IMR-90 (cell line): ENCODE measurements at regions not wholly inside any gene's neighbourhood (a gene's known extent, or its start where the extent isn't known, plus 50 kb on each side); places are given as distances from the start of the nearest gene placed in this dataset.
A peak's percentile ranks its signal among the peaks of the same experiment; 100 is the strongest.

ENCODE experiments used
- ATAC-seq: fragments of 200-7000 bp; cut with Tn5 transposase; 2 replicates; pipeline ENCODE4 v1.9.1; 2020; ENCODE audit warnings: low read depth, mild to moderate bottlenecking, moderate library complexity
- BruUV-seq: library from RNA; stranded (reverse); fragments of 400-500 nt; replicated peaks from 2 replicates; lab custom pipeline; 2021; lab: Mats Ljungman, UMichigan
- CTCF ChIA-PET: fragments of 300-600 bp; formaldehyde crosslinking; extraction: SDS; loops from one replicate; lab custom pipeline; 2021; ENCODE audit warnings: antibody characterized with exemption; lab: Yijun Ruan, JAX
- POLR2A ChIA-PET: fragments of 300-600 bp; sonication (Branson Sonifier 250); formaldehyde crosslinking; loops from one replicate; lab custom pipeline; 2022; ENCODE audit warnings: antibody characterized with exemption; ENCODE audit not compliant: unreplicated experiment; lab: Charles Lee
- DNase-seq: peaks from one replicate; pipeline ENCODE4 v3.0.0; 2013
- H2AFZ ChIP-seq: replicated peaks from 2 replicates; pipeline ENCODE3; 2013; ENCODE audit warnings: low read length, mild to moderate bottlenecking; ENCODE audit not compliant: poor library complexity
- H2AK5ac ChIP-seq: 2 replicates; pipeline ENCODE4 v1.6.1; 2013; ENCODE audit warnings: low read depth, low read length, inconsistent platforms
- H2AK9ac ChIP-seq: replicated peaks from 2 replicates; pipeline ENCODE3; 2013; ENCODE audit warnings: mild to moderate bottlenecking, low read depth, low read length, moderate library complexity; ENCODE audit not compliant: poor library complexity
- H2BK120ac ChIP-seq: 2 replicates; pipeline ENCODE4 v1.6.1; 2013; ENCODE audit warnings: low read depth, low read length, inconsistent platforms
- H2BK15ac ChIP-seq: 3 replicates; pipeline ENCODE4 v1.6.1; 2013; ENCODE audit warnings: low read depth, low read length, inconsistent platforms
- H2BK20ac ChIP-seq: 2 replicates; pipeline ENCODE4 v1.6.1; 2013; ENCODE audit warnings: low read depth, mild to moderate bottlenecking, inconsistent platforms, low read length, moderate library complexity
- H2BK5ac ChIP-seq: 2 replicates; pipeline ENCODE4 v1.6.1; 2013; ENCODE audit warnings: mild to moderate bottlenecking, low read depth, low read length, inconsistent platforms; ENCODE audit not compliant: poor library complexity, severe bottlenecking
- H3K14ac ChIP-seq: replicated peaks from 2 replicates; pipeline ENCODE4 v1.6.1; 2013; ENCODE audit warnings: low read depth, low read length, inconsistent platforms
- H3K18ac ChIP-seq: 2 replicates; pipeline ENCODE4 v1.6.1; 2013; ENCODE audit warnings: low read depth, low read length, control low read depth
- H3K23ac ChIP-seq: 2 replicates; pipeline ENCODE4 v1.6.1; 2013; ENCODE audit warnings: low read depth, low read length, inconsistent platforms
- H3K27ac ChIP-seq: 2 replicates; pipeline ENCODE4 v1.5.1; 2013; ENCODE audit warnings: mild to moderate bottlenecking, control low read depth, low read length; ENCODE audit not compliant: insufficient read depth
- H3K27me3 ChIP-seq: 2 replicates; pipeline ENCODE4 v1.6.1; 2013; ENCODE audit warnings: low read length; ENCODE audit not compliant: control insufficient read depth, insufficient read depth
- H3K36me3 ChIP-seq: 2 replicates; pipeline ENCODE4 v1.6.1; 2013; ENCODE audit warnings: low read length, mixed read lengths; ENCODE audit not compliant: control insufficient read depth, insufficient read depth
- H3K4ac ChIP-seq: 2 replicates; pipeline ENCODE4 v1.6.1; 2013; ENCODE audit warnings: low read depth, low read length, inconsistent platforms
- H3K4me1 ChIP-seq: 2 replicates; pipeline ENCODE4 v1.6.1; 2013; ENCODE audit warnings: low read length, mixed read lengths; ENCODE audit not compliant: control insufficient read depth, insufficient read depth
- H3K4me2 ChIP-seq: 2 replicates; pipeline ENCODE4 v1.6.1; 2013; ENCODE audit warnings: low read depth, mild to moderate bottlenecking, control low read depth, low read length, moderate library complexity
- H3K4me3 ChIP-seq: 2 replicates; pipeline ENCODE4 v1.5.1; 2013; ENCODE audit warnings: low read depth, mild to moderate bottlenecking, control low read depth, low read length, moderate library complexity; ENCODE audit not compliant: insufficient read depth
- H3K56ac ChIP-seq: 2 replicates; pipeline ENCODE4 v1.6.1; 2013; ENCODE audit warnings: low read length, inconsistent platforms; ENCODE audit not compliant: insufficient read depth; ENCODE audit errors: extremely low read depth
- H3K79me1 ChIP-seq, 2 experiments: 2 replicates each; pipeline ENCODE4 v1.6.1; 2013; ENCODE audit warnings: low read length in 2 of 2, inconsistent platforms in 1 of 2, low read depth in 1 of 2
- H3K9ac ChIP-seq: 2 replicates; pipeline ENCODE4 v1.6.1; 2013; ENCODE audit warnings: low read depth, low read length, control low read depth
- H3K9me1 ChIP-seq: 2 replicates; pipeline ENCODE4 v1.6.1; 2013; ENCODE audit warnings: low read length, inconsistent platforms; ENCODE audit not compliant: insufficient read depth
- H3K9me3 ChIP-seq: 2 replicates; pipeline ENCODE4 v1.6.1; 2013; ENCODE audit warnings: low read length; ENCODE audit not compliant: control insufficient read depth, insufficient read depth
- H4K20me1 ChIP-seq: 2 replicates; pipeline ENCODE4 v1.6.1; 2013; ENCODE audit warnings: low read length, inconsistent platforms; ENCODE audit not compliant: insufficient read depth
- H4K5ac ChIP-seq: 2 replicates; pipeline ENCODE4 v1.6.1; 2013; ENCODE audit warnings: mild to moderate bottlenecking, low read depth, low read length, control low read depth
- H4K8ac ChIP-seq, 2 experiments: 2 replicates each; pipeline ENCODE4 v1.6.1; 2013; ENCODE audit warnings: low read depth in 2 of 2, low read length in 2 of 2, control low read depth in 1 of 2, inconsistent platforms in 1 of 2
- H4K91ac ChIP-seq: 2 replicates; pipeline ENCODE4 v1.6.1; 2013; ENCODE audit warnings: low read depth, low read length, inconsistent platforms; ENCODE audit not compliant: insufficient read depth
- CEBPB ChIP-seq: IDR thresholded peaks from 2 replicates; pipeline ENCODE4 v1.6.1; 2012; ENCODE audit warnings: low read depth, low read length, improper control_type of control experiment
- CHD1 ChIP-seq: IDR thresholded peaks from 2 replicates; pipeline ENCODE4 v1.6.1; 2012; ENCODE audit warnings: low read depth, low read length, improper control_type of control experiment
- CTCF ChIP-seq: conservative IDR thresholded peaks from 2 replicates; pipeline ENCODE4 v1.5.1; 2012; ENCODE audit warnings: mild to moderate bottlenecking, low read depth, low read length, improper control_type of control experiment
- ELK1 ChIP-seq: fragments of 150-350 bp; IDR thresholded peaks from 2 replicates; pipeline ENCODE4 v1.6.1; 2016; ENCODE audit warnings: low read depth, mild to moderate bottlenecking, low read length, moderate library complexity, borderline replicate concordance
- FOS ChIP-seq: fragments of 150-350 bp; IDR thresholded peaks from 2 replicates; pipeline ENCODE4 v1.6.1; 2016; ENCODE audit warnings: low read depth, low read length
- MXI1 ChIP-seq: IDR thresholded peaks from 2 replicates; pipeline ENCODE4 v1.6.1; 2012; ENCODE audit warnings: low read depth, mild to moderate bottlenecking, low read length, moderate library complexity, borderline replicate concordance
- NFE2L2 ChIP-seq: fragments of 150-350 bp; IDR thresholded peaks from 2 replicates; pipeline ENCODE4 v1.6.1; 2016; ENCODE audit warnings: low read depth, mild to moderate bottlenecking, low read length
- POLR2A ChIP-seq: IDR thresholded peaks from 2 replicates; pipeline ENCODE4 v1.6.1; 2012; ENCODE audit warnings: mild to moderate bottlenecking, low read depth, low read length
- RAD21 ChIP-seq: IDR thresholded peaks from 2 replicates; pipeline ENCODE4 v1.6.1; 2012; ENCODE audit warnings: low read length, improper control_type of control experiment
- RFX5 ChIP-seq: IDR thresholded peaks from 2 replicates; pipeline ENCODE4 v1.8.0; 2012; ENCODE audit warnings: low read depth, mild to moderate bottlenecking, low read length, moderate library complexity
- SMC3 ChIP-seq: fragments of 150-350 bp; IDR thresholded peaks from 2 replicates; pipeline ENCODE4 v1.6.1; 2016; ENCODE audit warnings: low read depth, mild to moderate bottlenecking, antibody characterized with exemption, low read length, moderate library complexity
- USF2 ChIP-seq: fragments of 150-350 bp; IDR thresholded peaks from 2 replicates; pipeline ENCODE4 v1.6.1; 2017; ENCODE audit warnings: mild to moderate bottlenecking, antibody characterized with exemption, low read length, low read depth
- WGBS, 2 experiments: methylation state at CpG; one replicate each; pipeline versions ENCODE4 v1.1.5 to v1.1.7; 2013; ENCODE audit warnings: missing lambda C conversion rate in 2 of 2; ENCODE audit not compliant: insufficient read length in 1 of 2; ENCODE audit errors: extremely low coverage in 2 of 2; 5-methylcytosine and 5-hydroxymethylcytosine counted together
- dilution Hi-C: fragments of 300-500 bp; cut with HindIII; formaldehyde crosslinking; loops from one replicate; pipeline ENCODE4 v1.14.3; 2018; ENCODE audit warnings: low sequenced_read_pairs; ENCODE audit not compliant: unreplicated experiment
- in situ Hi-C: fragments of 300-500 bp; cut with MboI; formaldehyde crosslinking; loops from 3 replicates; pipeline ENCODE4 v1.14.3; 2019; ENCODE audit warnings: low sequenced_read_pairs, inconsistent platforms, mixed read lengths
- intact Hi-C: fragments of 100-400 bp; cut with micrococcal nuclease; formaldehyde crosslinking; loops from 2 replicates; pipeline ENCODE4 v1.10.0; 2022

- WGBS, 2 experiments, result 100% methylated on average over 1 of the region's 2 CpGs; no CpG with 5 or more reads in 1 of the 2 experiments
- no peak overlapping the region for H4K91ac ChIP-seq
- CTCF ChIA-PET, result no interaction called here
- no peak overlapping the region for H2BK15ac ChIP-seq
- in situ Hi-C loops, result no loop called here
- no peak overlapping the region for H3K4me2 ChIP-seq
- no peak overlapping the region for H3K14ac ChIP-seq
- H3K9me1 ChIP-seq, result peaks cover 12% of the 10 kb centered on the region
- no peaks in the 10 kb centered on the region for H3K79me1 ChIP-seq
- H3K27me3 ChIP-seq, result no peaks in the 10 kb centered on the region
- POLR2A ChIA-PET, result no interaction called here
- no peak overlapping the region for H2BK120ac ChIP-seq
- no peak overlapping the region for H3K9ac ChIP-seq
- no peaks in the 10 kb centered on the region for H4K20me1 ChIP-seq
- no peak overlapping the region for H4K8ac ChIP-seq
- no TSS peak for BruUV-seq
- no peak for ATAC-seq
- H3K4ac ChIP-seq, result no peak overlapping the region
- no peak for TF ChIP-seq CTCF
- no peak for TF ChIP-seq POLR2A
- no peak for TF ChIP-seq ELK1
- no peak for TF ChIP-seq RAD21
- no peak for TF ChIP-seq RFX5
- TF ChIP-seq MXI1, result no peak
- TF ChIP-seq SMC3, result no peak
- TF ChIP-seq NFE2L2, result no peak
- TF ChIP-seq CEBPB, result no peak
- TF ChIP-seq CHD1, result no peak
- no peak for TF ChIP-seq USF2
- TF ChIP-seq FOS, result no peak
- peak; percentile 9 for DNase-seq
- dilution Hi-C loops, result no loop called here
- no peak overlapping the region for H3K27ac ChIP-seq
- H3K4me1 ChIP-seq, result peaks cover 13% of the 10 kb centered on the region
- H2AK5ac ChIP-seq, result no peak overlapping the region
- H3K36me3 ChIP-seq, result no peaks in the 10 kb centered on the region
- no peak overlapping the region for H2BK20ac ChIP-seq
- H3K23ac ChIP-seq, result no peak overlapping the region
- H3K56ac ChIP-seq, result no peak overlapping the region
- no peak overlapping the region for H2AK9ac ChIP-seq
- no peaks in the 10 kb centered on the region for H3K9me3 ChIP-seq
- H3K18ac ChIP-seq, result no peak overlapping the region
- H2AFZ ChIP-seq, result no peak overlapping the region
- intact Hi-C loops, result no loop called here
- H3K4me3 ChIP-seq, result no peak overlapping the region
- H2BK5ac ChIP-seq, result no peak overlapping the region
- H4K5ac ChIP-seq, result no peak overlapping the region
These were observed 151.4 kb downstream of the CPEB2 start for GRCh38 chr4:15153662-15154061.
